Myocyte (in vitro differentiated cells): ENCODE measurements at regions not wholly inside any gene's neighbourhood (a gene's known extent, or its start where the extent isn't known, plus 50 kb on each side); places are given as distances from the start of the nearest gene placed in this dataset.
A peak's percentile ranks its signal among the peaks of the same experiment; 100 is the strongest.

Experiments used
- DNase-seq: peaks from one replicate; pipeline ENCODE4 v3.0.0-alpha.2; 2012; ENCODE audit warnings: low read depth

- no peak for DNase-seq
Measured at GRCh38 chr12:43665091-43665490, 93.5 kb downstream of the PUS7L start.

DNA sequence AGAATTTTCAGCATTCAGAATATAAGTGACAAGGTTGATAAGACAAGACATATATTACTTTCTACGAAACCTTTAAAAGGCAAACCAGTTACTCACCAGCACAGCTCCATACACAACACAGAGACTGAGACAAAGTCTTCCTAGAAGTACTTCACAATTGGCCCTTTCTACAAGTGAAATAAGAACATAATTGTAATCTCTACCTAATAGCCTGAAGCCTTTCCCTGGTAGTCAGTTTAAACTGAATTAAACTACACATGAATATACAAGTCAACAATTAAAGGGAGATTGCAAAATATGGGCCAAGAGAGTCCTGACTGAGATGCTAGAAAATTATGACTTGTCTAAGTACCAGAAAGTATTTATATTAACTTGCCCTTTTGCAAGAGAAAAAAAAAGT lies 95.9 kb downstream of the PUS7L start:
- no peak for DNase-seq

DNA sequence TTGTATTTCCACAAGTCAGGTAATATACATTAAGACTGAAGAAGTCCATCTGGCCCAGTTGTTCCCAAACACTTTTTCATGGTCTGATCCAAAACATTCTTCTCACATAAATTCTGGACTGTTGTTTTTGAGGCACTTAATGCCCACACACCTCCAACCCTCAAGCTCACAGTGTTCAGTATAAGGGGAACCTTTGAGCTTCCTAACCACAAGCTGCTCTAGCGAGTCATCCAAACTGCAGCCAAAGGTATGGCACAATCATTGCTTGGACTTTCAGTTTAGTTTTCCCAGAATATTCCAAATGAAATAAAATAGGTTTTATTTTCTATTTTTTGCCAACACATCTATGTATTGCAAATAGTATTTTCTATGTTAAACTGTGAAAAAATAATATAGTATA lies 103.0 kb downstream of the PUS7L start:
- no peak for DNase-seq

- DNase-seq, result no peak
Measured at GRCh38 chr12:43653917-43654316, 101.9 kb upstream of the ADAMTS20 start.

GRCh38 chr12:43653289-43653915 lies 101.4 kb upstream of the ADAMTS20 start:
- DNase-seq, result peak; percentile 61

DNA sequence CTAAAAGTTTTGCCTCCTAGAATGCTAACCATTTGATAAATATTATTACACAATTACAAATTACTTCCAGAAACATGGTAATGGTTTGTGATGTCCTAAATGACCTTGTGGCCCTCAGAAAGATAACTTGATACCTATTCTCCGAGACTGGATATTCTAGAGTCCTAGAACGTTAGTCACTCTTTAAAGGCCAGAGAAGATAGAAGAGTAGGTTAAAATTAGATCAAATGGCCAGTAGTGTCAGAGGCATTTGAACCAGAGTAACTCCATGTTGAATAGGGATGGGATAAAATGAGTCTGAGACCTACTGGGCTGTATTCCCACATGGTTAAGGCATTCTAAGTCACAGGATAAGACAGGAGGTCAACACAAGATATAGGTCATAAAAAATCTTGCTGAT lies 96.6 kb upstream of the ADAMTS20 start:
- DNase-seq, result peak; percentile 60

DNA sequence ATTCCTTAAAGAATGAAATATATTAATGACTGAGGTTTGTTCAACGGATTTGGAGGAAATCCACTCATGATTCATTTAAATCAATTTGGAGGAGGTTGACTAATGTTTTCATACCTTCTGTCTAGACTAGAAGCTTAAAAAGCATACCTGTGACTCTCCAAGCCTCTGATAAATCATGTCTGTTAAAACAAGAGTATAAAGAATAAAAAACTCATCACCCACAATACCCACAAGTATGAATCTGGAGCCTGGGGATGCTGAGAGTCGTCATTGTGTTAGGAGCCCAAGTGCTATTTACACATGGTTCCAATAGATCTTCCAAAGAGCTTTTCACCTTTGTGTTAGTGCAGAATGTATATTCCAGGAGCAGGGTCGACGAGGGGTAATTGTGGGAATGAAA lies 86.8 kb upstream of the ADAMTS20 start:
- DNase-seq, result no peak

DNA sequence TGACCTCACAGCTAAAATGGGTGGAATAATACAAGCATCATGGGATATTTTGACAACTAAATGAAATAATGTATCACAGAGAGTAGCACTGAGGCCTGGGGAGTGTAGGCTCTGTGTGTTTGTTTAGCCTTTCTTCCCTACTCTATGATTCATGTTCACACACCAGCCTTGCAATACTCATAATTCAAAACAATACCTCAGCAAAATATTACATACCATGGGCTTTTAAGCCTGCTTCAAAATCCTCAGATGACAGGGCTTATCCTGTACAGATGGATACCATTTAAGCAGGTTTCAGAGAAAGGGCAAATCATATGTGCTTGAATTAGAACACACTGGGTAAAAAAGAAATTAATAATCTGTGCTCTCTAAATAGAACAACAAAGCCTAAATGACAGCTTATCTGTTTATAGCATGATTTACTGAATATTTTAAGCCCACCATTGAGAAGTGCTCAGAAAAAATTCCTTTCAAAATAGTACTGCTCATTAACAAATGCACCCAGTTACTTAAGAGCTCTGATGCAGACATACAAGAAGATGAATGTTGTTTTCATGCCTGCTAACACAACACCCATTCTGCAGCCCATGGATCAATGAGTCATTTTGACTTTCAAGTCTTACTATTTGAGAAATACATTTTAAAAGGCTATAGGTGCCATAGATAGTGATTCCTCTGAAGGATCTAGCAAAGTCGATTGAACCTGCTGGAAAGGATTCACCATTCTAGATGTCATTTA lies 84.9 kb upstream of the ADAMTS20 start:
- DNase-seq, result no peak

- DNase-seq, result no peak
Measured at GRCh38 chr12:43621262-43621661, 69.3 kb upstream of the ADAMTS20 start.

- DNase-seq, result no peak
Measured at GRCh38 chr12:43602738-43603137, 50.7 kb upstream of the ADAMTS20 start.
